ENCODE measurements at regions not wholly inside any gene's neighbourhood (a gene's known extent, or its start where the extent isn't known, plus 50 kb on each side); places are given as distances from the start of the nearest gene placed in this dataset.
A peak's percentile ranks its signal among the peaks of the same experiment; 100 is the strongest.

DNA sequence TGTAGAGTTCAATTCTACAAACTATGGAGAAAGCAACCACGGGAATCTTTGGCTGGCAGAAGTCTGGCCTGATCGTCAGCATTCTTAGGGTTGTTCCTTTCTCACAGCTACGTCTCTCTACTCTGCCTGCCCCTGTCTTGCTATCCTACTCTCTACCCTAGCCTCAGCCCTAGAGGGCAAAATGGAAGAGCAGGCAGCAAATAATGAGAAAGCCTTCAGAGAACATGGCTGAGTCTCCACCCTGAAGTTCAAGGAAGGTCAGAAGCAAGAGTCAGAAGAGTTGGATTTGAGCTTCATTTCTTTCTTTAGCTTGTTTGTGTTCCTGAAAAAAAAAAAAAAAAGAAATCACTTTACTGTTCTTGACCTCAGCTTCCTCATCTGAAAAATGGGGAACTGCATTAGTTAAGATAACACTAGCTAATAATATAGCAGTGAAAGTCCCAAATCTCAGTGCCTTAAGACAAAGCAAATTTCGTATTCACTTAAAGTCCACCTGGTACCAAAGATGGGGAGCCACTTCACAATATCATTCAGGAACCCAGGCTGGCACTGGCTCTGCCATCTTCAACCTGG, 50.2 kb upstream of the CCND2 start:
- no peak for DNase-seq (ENCODE audit: low spot score)

- no peak for DNase-seq (ENCODE audit: low spot score)
These were observed 52.3 kb upstream of the CCND2 start for GRCh38 chr12:4221258-4221620.

GRCh38 chr12:4220536-4221257, 52.9 kb upstream of the CCND2 start:
- no peak for DNase-seq (ENCODE audit: low spot score)

DNA sequence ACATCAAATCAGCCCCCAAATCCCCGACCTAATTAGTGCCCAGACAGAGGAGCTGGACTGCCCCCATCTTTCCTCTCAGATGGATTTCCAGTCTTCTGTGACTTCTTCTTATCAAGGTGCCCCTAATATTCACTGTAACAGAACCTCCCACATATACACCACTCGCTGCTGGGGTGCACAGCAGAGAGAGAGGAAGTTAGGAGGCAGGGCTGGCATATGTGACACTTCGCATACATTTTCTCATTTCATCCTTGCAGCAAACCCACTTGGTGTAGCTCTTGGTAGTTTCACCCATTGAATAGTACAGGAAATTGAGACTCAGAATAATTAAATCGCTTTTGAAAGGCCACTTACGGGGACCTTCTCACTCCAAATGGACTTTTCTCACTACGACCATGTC, 56.5 kb upstream of the CCND2 start:
- DNase-seq (ENCODE audit: low spot score) = no peak

DNA sequence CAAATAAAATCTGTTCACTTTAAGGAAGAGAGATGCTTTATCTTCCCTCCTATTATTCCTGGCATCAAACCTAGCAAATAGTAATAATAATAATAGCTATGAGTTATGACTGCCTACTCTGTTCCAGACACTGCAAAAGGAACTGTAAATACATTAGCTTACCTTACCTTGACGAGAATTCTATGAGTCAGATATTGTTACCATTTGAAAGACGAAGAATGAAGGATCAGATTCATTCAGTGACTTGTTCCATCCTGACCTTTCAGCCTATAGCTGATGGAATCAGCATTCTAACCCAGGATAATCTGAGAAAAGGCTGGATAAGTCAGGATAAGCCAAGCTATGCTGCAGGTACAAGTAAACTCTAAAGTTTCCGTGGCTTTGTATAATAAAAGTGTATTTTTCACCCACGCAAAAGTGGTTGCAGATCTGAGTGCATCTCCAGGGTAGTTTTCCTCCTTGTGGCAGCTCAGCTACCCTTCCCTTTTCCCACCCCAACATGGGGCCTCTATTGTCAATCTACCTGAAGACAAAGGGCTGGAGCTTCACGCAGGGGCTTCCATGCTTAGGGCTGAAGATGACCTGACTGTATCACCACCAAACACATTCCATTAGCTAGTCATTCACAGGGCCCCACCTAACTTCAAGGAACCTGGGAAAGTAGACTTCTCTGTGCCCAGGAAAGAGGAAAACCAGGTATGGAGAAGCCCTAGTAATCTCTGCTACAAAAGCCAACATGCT, 57.2 kb upstream of the CCND2 start:
- DNase-seq (ENCODE audit: low spot score) = no peak

GRCh38 chr12:4215229-4216186, 58.1 kb upstream of the CCND2 start:
- peak; percentile 8 for DNase-seq (ENCODE audit: low spot score)

DNA sequence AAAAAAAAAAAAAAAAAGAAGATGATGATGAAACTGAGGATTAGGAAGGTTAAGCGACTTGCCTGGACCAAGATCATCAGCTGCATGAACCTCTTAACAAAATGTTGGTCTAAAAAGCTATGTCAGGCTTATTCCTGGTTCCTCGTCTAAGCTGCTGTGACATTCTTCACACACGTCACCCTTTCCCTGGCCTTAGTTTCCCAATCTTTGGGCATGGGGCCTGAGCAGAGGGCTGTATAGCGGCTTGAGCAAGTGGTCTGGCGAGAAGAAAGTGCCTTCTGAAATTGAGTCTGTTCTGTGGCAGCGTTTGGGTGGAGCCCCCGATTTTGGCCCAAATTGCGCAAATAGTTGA, 58.7 kb upstream of the CCND2 start:
- no peak for DNase-seq (ENCODE audit: low spot score)

DNA sequence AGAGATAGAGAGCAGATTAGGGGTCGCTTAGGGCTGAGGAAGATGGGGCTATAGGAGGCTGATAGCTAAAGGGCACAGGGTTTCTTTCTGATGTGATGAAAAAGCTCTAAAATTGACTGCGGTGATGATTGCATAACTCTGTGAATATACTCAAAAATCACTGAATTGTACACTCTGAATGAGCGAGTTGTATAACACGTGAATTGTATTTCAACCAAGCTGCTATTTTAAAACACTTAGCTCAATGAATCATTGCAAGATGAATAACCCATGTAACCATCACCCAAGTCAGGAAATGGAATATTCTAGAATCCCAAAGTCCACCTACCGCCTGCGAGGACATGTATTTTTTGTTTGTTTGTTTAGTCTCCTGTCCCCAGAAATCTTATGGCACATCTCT, 60.1 kb upstream of the CCND2 start:
- no peak for DNase-seq (ENCODE audit: low spot score)

- DNase-seq (ENCODE audit: low spot score) = no peak
These were observed 60.7 kb upstream of the CCND2 start for GRCh38 chr12:4212845-4213244.

GRCh38 chr12:4211372-4211771, 62.2 kb upstream of the CCND2 start:
- no peak for DNase-seq (ENCODE audit: low spot score)

GRCh38 chr12:4210183-4210582, 63.4 kb upstream of the CCND2 start:
- DNase-seq (ENCODE audit: low spot score) = no peak

DNA sequence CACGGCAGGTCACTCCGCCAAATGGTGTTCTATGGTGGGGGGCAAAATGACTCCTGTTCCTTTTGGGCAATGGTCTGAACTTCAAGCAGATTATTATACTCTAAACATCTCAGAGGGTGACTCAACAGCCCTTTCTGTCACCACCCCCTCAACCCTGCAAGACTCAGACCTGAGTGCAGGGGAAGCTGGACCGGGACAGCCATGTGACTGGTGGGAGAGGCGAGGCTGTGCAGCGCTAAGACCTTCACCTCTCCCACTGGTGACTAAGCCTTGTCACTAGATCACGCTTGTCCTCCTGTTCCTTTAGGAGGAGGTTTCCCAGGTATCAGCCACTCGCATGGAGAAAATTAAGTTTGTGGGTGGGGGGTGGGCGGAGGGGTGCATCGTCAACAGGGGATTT, 67.1 kb upstream of the CCND2 start:
- no peak for DNase-seq (ENCODE audit: low spot score)

GRCh38 chr12:4203772-4204376, 69.7 kb upstream of the CCND2 start:
- no peak for DNase-seq (ENCODE audit: low spot score)

- no peak for DNase-seq (ENCODE audit: low spot score)
These were observed 70.6 kb upstream of the CCND2 start for GRCh38 chr12:4202918-4203317.

DNA sequence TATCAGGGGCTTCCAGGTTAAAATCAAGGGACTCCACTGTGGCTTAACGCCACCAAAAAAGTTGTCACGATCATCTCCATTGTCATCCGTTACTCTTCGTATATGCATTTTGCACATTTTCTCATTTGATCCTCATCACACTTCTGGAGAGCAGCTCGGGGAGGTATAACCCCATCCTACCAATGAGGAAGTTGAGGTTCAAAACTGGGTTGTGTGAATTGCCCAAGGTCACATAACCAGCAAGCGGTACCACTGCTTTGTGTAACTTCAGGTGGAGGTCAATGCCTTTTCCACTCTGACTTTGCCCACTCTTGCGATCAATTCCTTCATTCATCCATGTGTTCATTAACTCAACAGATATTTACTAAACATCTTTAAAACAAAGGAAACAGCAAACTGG, 71.1 kb upstream of the CCND2 start:
- DNase-seq (ENCODE audit: low spot score) = no peak

DNA sequence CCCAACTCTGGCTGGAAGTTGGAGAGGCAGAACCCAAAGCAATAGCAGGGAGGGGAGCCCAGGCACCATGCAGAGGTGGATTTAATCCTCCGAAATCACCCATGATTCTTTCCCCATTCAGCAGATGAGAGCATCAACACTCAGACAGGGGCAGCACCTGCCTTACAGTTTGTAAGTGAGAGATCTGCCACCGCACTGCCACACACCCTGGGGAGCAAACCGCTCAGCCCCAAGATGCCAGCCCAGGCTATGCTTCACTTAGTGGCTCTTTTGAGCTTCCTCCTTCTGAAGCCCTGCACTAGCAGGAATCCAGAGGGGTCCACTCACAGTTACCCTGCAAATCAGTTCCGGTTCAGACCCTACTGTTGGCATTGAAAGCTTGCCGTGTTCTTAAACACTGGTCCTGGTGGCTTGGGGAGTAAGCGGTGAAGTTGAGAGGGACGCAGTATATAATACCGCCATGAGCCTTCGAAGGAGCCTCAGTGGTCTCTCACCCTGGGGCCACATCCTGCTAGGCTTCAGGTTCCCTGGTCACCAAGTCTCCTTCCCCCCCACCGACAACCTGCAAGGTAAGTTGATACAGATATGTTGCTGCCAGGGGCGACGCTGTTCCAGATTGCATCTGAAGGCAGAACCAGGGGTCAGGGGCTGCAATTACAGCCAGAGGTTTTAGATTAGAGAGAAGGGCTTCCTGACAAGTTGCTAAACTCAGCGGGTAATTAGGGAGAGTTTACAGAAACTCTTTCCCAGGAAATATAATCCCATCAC, 72.0 kb upstream of the CCND2 start:
- DNase-seq (ENCODE audit: low spot score) = no peak

- no peak for DNase-seq (ENCODE audit: low spot score)
These were observed 75.4 kb upstream of the CCND2 start for GRCh38 chr12:4197922-4198763.

GRCh38 chr12:4196805-4197420, 76.6 kb upstream of the CCND2 start:
- DNase-seq (ENCODE audit: low spot score) = no peak

DNA sequence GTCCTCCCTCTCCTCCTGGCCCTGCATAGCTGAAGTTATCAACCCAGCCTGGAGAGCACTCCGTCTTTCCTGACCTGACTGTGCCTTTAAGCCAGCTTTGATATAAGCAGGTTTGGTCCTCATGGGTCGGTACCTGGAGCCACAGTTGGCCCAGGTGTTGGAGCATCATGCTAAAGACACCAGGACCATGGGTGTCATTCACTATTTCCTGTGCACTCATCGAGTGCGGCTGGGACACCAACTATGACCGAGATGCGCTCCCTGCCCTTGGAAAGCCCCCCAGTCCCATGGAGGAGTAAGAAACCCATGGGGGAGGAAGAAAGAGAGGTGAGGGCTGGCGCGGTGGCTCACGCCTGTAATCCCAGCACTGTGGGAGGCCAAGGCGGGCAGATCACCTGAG, 78.9 kb upstream of the CCND2 start:
- DNase-seq (ENCODE audit: low spot score) = no peak

- no peak for DNase-seq (ENCODE audit: low spot score)
These were observed 79.7 kb upstream of the CCND2 start for GRCh38 chr12:4193821-4194220.
